ENCODE measurements at regions not wholly inside any gene's neighbourhood (a gene's known extent, or its start where the extent isn't known, plus 50 kb on each side); places are given as distances from the start of the nearest gene placed in this dataset.
A peak's percentile ranks its signal among the peaks of the same experiment; 100 is the strongest.

- Histone ChIP-seq H3K4me3 (no peak overlapping the region), H3K4me1 (replicated peaks in 1 of 2) (peaks cover 0 to 2% of the 10 kb centered on the region in 2 donors), H3K27ac (no peak overlapping the region)
- in situ Hi-C loops (cut with MboI; ENCODE audit: low pct_unique_long_range_greater_than_20kb in 2 of 9, low sequenced_read_pairs in 9 of 9, unreplicated experiment in 9 of 9), result no loop called here
- ATAC-seq (replicated peaks in 6 of 8), result no peak
- WGBS, 10 experiments, result 70 to 100% (median 100%) methylated on average over 1 to 2 of the region's 2 CpGs; no CpG with 5 or more reads in 2 of the 10 experiments
Measured at GRCh38 chr9:16025627-16026026, 472.8 kb downstream of the CCDC171 start.

GRCh38 chr9:16026886-16027285 lies 474.0 kb downstream of the CCDC171 start:
- WGBS, 10 experiments, result 0 to 100% (median 59%) methylated on average over 1 to 2 of the region's 2 CpGs; no CpG with 5 or more reads in 2 of the 10 experiments
- H3K4me1 ChIP-seq (replicated peaks in 1 of 2), result peaks cover 0 to 2% of the 10 kb centered on the region in 2 donors

GRCh38 chr9:16028548-16028947 lies 475.7 kb downstream of the CCDC171 start:
- WGBS, 10 experiments, result 0 to 67% (median 0%) methylated on average over 1 to 2 of the region's 2 CpGs; no CpG with 5 or more reads in 7 of the 10 experiments
- in situ Hi-C loops (cut with MboI; ENCODE audit: low pct_unique_long_range_greater_than_20kb in 2 of 9, low sequenced_read_pairs in 9 of 9, unreplicated experiment in 9 of 9), result no loop called here
- peak in 3 of 8 experiments; percentile 29 to 73 (median 40) for ATAC-seq (replicated peaks in 6 of 8)
- Histone ChIP-seq H3K4me1 (replicated peaks in 1 of 2) (peaks cover 0 to 2% of the 10 kb centered on the region in 2 donors), H3K27ac (no peak overlapping the region), H3K4me3 (no peak overlapping the region)

More at GRCh38 chr9:16026886-16027285, 474.0 kb downstream of the CCDC171 start:
- ATAC-seq (replicated peaks in 6 of 8), result no peak
- H3K27ac ChIP-seq, result no peak overlapping the region
- in situ Hi-C loops (cut with MboI; ENCODE audit: low pct_unique_long_range_greater_than_20kb in 2 of 9, low sequenced_read_pairs in 9 of 9, unreplicated experiment in 9 of 9), result no loop called here
- H3K4me3 ChIP-seq, result no peak overlapping the region

GRCh38 chr9:16029046-16029615 lies 476.3 kb downstream of the CCDC171 start:
- in situ Hi-C loops (cut with MboI; ENCODE audit: low pct_unique_long_range_greater_than_20kb in 2 of 9, low sequenced_read_pairs in 9 of 9, unreplicated experiment in 9 of 9), result no loop called here
- H3K4me3 ChIP-seq, result no peak overlapping the region
- peaks cover 0 to 2% of the 10 kb centered on the region in 2 donors for H3K4me1 ChIP-seq (replicated peaks in 1 of 2)
- no peak overlapping the region for H3K27ac ChIP-seq
- peak in 3 of 8 experiments; percentile 41 to 66 (median 42) for ATAC-seq (replicated peaks in 6 of 8)
- WGBS, 10 experiments, result 0 to 98% (median 69%) methylated on average over 3 to 6 of the region's 7 CpGs; no CpG with 5 or more reads in 3 of the 10 experiments

- 0 to 100% (median 88%) methylated on average over 1 to 2 of the region's 3 CpGs; no CpG with 5 or more reads in 2 of the 10 experiments for WGBS, 10 experiments
- ATAC-seq (replicated peaks in 6 of 8), result no peak
- peaks cover 0 to 2% of the 10 kb centered on the region in 2 donors for H3K4me1 ChIP-seq (replicated peaks in 1 of 2)
- no peak overlapping the region for H3K4me3 ChIP-seq
- no peak overlapping the region for H3K27ac ChIP-seq
- in situ Hi-C loops (cut with MboI; ENCODE audit: low pct_unique_long_range_greater_than_20kb in 2 of 9, low sequenced_read_pairs in 9 of 9, unreplicated experiment in 9 of 9), result no loop called here
Measured at GRCh38 chr9:16029796-16030363, 477.0 kb downstream of the CCDC171 start.

GRCh38 chr9:16030528-16031185 lies 477.8 kb downstream of the CCDC171 start:
- Histone ChIP-seq H3K27ac (no peak overlapping the region), H3K4me1 (replicated peaks in 1 of 2) (peaks cover 0 to 2% of the 10 kb centered on the region in 2 donors), H3K4me3 (no peak overlapping the region)
- peak in 2 of 8 experiments; percentile 63 to 76 for ATAC-seq (replicated peaks in 6 of 8)
- in situ Hi-C loops (cut with MboI; ENCODE audit: low pct_unique_long_range_greater_than_20kb in 2 of 9, low sequenced_read_pairs in 9 of 9, unreplicated experiment in 9 of 9), result no loop called here
- WGBS, 10 experiments, result 0 to 90% (median 32%) methylated on average over 1 to 6 of the region's 8 CpGs; no CpG with 5 or more reads in 3 of the 10 experiments

- Histone ChIP-seq H3K4me3 (no peak overlapping the region), H3K4me1 (replicated peaks in 1 of 2) (peaks cover 0 to 2% of the 10 kb centered on the region in 2 donors), H3K27ac (no peak overlapping the region)
- in situ Hi-C loops (cut with MboI; ENCODE audit: low pct_unique_long_range_greater_than_20kb in 2 of 9, low sequenced_read_pairs in 9 of 9, unreplicated experiment in 9 of 9), result no loop called here
- no peak for ATAC-seq (replicated peaks in 6 of 8)
- 0 to 88% (median 67%) methylated on average over 1 of the region's 2 CpGs; no CpG with 5 or more reads in 5 of the 10 experiments for WGBS, 10 experiments
Measured at GRCh38 chr9:16031486-16031885, 478.6 kb downstream of the CCDC171 start.

GRCh38 chr9:16031971-16032370 lies 479.1 kb downstream of the CCDC171 start:
- ATAC-seq (replicated peaks in 6 of 8), result no peak
- Histone ChIP-seq H3K4me3 (no peak overlapping the region), H3K4me1 (replicated peaks in 1 of 2) (peaks cover 0 to 2% of the 10 kb centered on the region in 2 donors), H3K27ac (no peak overlapping the region)
- WGBS, 10 experiments, result 7 to 100% (median 69%) methylated on average over 1 to 5 of the region's 6 CpGs; no CpG with 5 or more reads in 1 of the 10 experiments
- in situ Hi-C loops (cut with MboI; ENCODE audit: low pct_unique_long_range_greater_than_20kb in 2 of 9, low sequenced_read_pairs in 9 of 9, unreplicated experiment in 9 of 9), result no loop called here

- in situ Hi-C loops (cut with MboI; ENCODE audit: low pct_unique_long_range_greater_than_20kb in 2 of 9, low sequenced_read_pairs in 9 of 9, unreplicated experiment in 9 of 9), result no loop called here
- no peak for ATAC-seq (replicated peaks in 6 of 8)
- Histone ChIP-seq H3K4me3 (no peak overlapping the region), H3K27ac (no peak overlapping the region), H3K4me1 (replicated peaks in 1 of 2) (no peaks in the 10 kb centered on the region)
- 77 to 100% (median 92%) methylated on average over 1 to 2 of the region's 2 CpGs; no CpG with 5 or more reads in 5 of the 10 experiments for WGBS, 10 experiments
Measured at GRCh38 chr9:16032799-16033198, 480.0 kb downstream of the CCDC171 start.

- ATAC-seq (replicated peaks in 6 of 8), result no peak
- WGBS, 10 experiments, result 76 to 100% (median 93%) methylated on average over 2 to 8 of the region's 14 CpGs; no CpG with 5 or more reads in 3 of the 10 experiments
- no peak overlapping the region for H3K27ac ChIP-seq
- in situ Hi-C loops (cut with MboI; ENCODE audit: low pct_unique_long_range_greater_than_20kb in 2 of 9, low sequenced_read_pairs in 9 of 9, unreplicated experiment in 9 of 9), result no loop called here
- no peaks in the 10 kb centered on the region for H3K4me1 ChIP-seq (replicated peaks in 1 of 2)
- H3K4me3 ChIP-seq, result no peak overlapping the region
Measured at GRCh38 chr9:16033253-16033652, 480.4 kb downstream of the CCDC171 start.

GRCh38 chr9:16033921-16034691 lies 481.3 kb downstream of the CCDC171 start:
- no peak overlapping the region for H3K27ac ChIP-seq
- H3K4me3 ChIP-seq, result no peak overlapping the region
- 63 to 100% (median 90%) methylated on average over 1 to 6 of the region's 10 CpGs for WGBS, 10 experiments
- ATAC-seq (replicated peaks in 6 of 8), result peak in 1 of 8 experiments; percentile 5
- H3K4me1 ChIP-seq (replicated peaks in 1 of 2), result peaks cover 0 to 2% of the 10 kb centered on the region in 2 donors
- in situ Hi-C loops (cut with MboI; ENCODE audit: low pct_unique_long_range_greater_than_20kb in 2 of 9, low sequenced_read_pairs in 9 of 9, unreplicated experiment in 9 of 9), result no loop called here

- peak; percentile 32 to 92 (median 72) for ATAC-seq (replicated peaks in 6 of 8)
Measured at GRCh38 chr9:16039218-16039987, 486.6 kb downstream of the CCDC171 start.

More at GRCh38 chr9:16039218-16039987, 486.6 kb downstream of the CCDC171 start:
- Histone ChIP-seq H3K27ac (no peak overlapping the region), H3K4me1 (replicated peaks in 1 of 2) (peaks cover 6 to 15% of the 10 kb centered on the region in 2 donors), H3K4me3 (no peak overlapping the region)
- WGBS, 10 experiments, result 48 to 100% (median 70%) methylated on average over 1 to 7 of the region's 11 CpGs; no CpG with 5 or more reads in 1 of the 10 experiments
- in situ Hi-C loops (cut with MboI; ENCODE audit: low pct_unique_long_range_greater_than_20kb in 2 of 9, low sequenced_read_pairs in 9 of 9, unreplicated experiment in 9 of 9), result no loop called here

Measured in motor neuron (in vitro differentiated cells).